Liver (tissue), 7 donors: ENCODE measurements at regions not wholly inside any gene's neighbourhood (a gene's known extent, or its start where the extent isn't known, plus 50 kb on each side); places are given as distances from the start of the nearest gene placed in this dataset.

ENCODE experiments used
- DNase-seq: peaks from one replicate; pipeline ENCODE4 v3.0.0-alpha.2; 2017; ENCODE audit warnings: low spot score
- H3K27ac ChIP-seq, 2 donors: one replicate each; pipeline ENCODE4 v1.7.0; 2013; ENCODE audit warnings: inconsistent platforms in 2 of 2, low read length in 2 of 2, control low read depth in 1 of 2, low read depth in 1 of 2, mild to moderate bottlenecking in 1 of 2
- H3K27me3 ChIP-seq, 4 donors: one replicate each; pipeline versions ENCODE4 v1.6.1 to v1.7.0; 2013; ENCODE audit warnings: low read length in 3 of 4, inconsistent platforms in 1 of 4, mild to moderate bottlenecking in 1 of 4, moderate library complexity in 1 of 4; ENCODE audit not compliant: control insufficient read depth in 4 of 4, insufficient read depth in 4 of 4
- H3K36me3 ChIP-seq, 4 donors: one replicate each; pipeline versions ENCODE4 v1.6.1 to v1.7.0; 2013; ENCODE audit warnings: low read length in 3 of 4, mild to moderate bottlenecking in 3 of 4, low read depth in 1 of 4, moderate library complexity in 1 of 4; ENCODE audit not compliant: control insufficient read depth in 4 of 4, insufficient read depth in 3 of 4
- H3K4me1 ChIP-seq, 4 donors: one replicate each; pipeline versions ENCODE4 v1.6.1 to v1.7.0; 2013; ENCODE audit warnings: low read length in 3 of 4, mild to moderate bottlenecking in 3 of 4, moderate library complexity in 1 of 4; ENCODE audit not compliant: control insufficient read depth in 4 of 4, insufficient read depth in 4 of 4
- H3K4me3 ChIP-seq, 3 donors: one replicate each; pipeline versions ENCODE4 v1.6.1 to v1.7.0; 2013; ENCODE audit warnings: low read length in 3 of 3, control low read depth in 1 of 3, low read depth in 1 of 3, mild to moderate bottlenecking in 1 of 3
- H3K9ac ChIP-seq, 2 donors: one replicate each; pipeline ENCODE4 v1.7.0; 2013; ENCODE audit warnings: low read length in 2 of 2, mild to moderate bottlenecking in 2 of 2, moderate library complexity in 2 of 2, control low read depth in 1 of 2, low read depth in 1 of 2
- H3K9me3 ChIP-seq, 4 donors: one replicate each; pipeline versions ENCODE4 v1.6.1 to v1.7.0; 2013; ENCODE audit warnings: low read length in 3 of 4; ENCODE audit not compliant: control insufficient read depth in 4 of 4
- EGR1 ChIP-seq, 2 donors: IDR thresholded peaks; 2 replicates each; pipeline ENCODE4 v1.6.1; 2016 to 2018; ENCODE audit warnings: antibody characterized with exemption in 2 of 2, low read depth in 2 of 2
- FOXA1 ChIP-seq: IDR thresholded peaks from 2 replicates; pipeline ENCODE4 v1.6.1; 2016; ENCODE audit warnings: antibody characterized with exemption
- FOXA2 ChIP-seq: IDR thresholded peaks from 2 replicates; pipeline ENCODE4 v1.6.1; 2016; ENCODE audit warnings: antibody characterized with exemption
- GABPA ChIP-seq, 2 donors: IDR thresholded peaks in 1 of 2; conservative IDR thresholded peaks in 1 of 2; 2 replicates each; pipeline ENCODE4 v1.6.1; 2016; ENCODE audit warnings: antibody characterized with exemption in 2 of 2, mild to moderate bottlenecking in 1 of 2, moderate library complexity in 1 of 2
- HNF4A ChIP-seq, 2 donors: conservative IDR thresholded peaks; 2 replicates each; pipeline ENCODE4 v1.6.1; 2016; ENCODE audit warnings: antibody characterized with exemption in 2 of 2, mild to moderate bottlenecking in 2 of 2
- HNF4G ChIP-seq: IDR thresholded peaks from 2 replicates; pipeline ENCODE4 v1.6.1; 2016; ENCODE audit warnings: antibody characterized with exemption
- JUND ChIP-seq, 2 donors: IDR thresholded peaks; 2 replicates each; pipeline ENCODE4 v1.6.1; 2016; ENCODE audit warnings: antibody characterized with exemption in 2 of 2
- NR2F2 ChIP-seq: IDR thresholded peaks from 2 replicates; pipeline ENCODE4 v1.6.1; 2016; ENCODE audit warnings: antibody characterized with exemption
- RAD21 ChIP-seq, 2 donors: IDR thresholded peaks; 2 replicates each; pipeline ENCODE4 v1.6.1; 2016; ENCODE audit warnings: antibody characterized with exemption in 2 of 2, mild to moderate bottlenecking in 2 of 2
- RXRA ChIP-seq, 2 donors: IDR thresholded peaks; 2 replicates each; pipeline ENCODE4 v1.6.1; 2017 to 2018; ENCODE audit warnings: antibody characterized with exemption in 2 of 2, mild to moderate bottlenecking in 1 of 2
- SP1 ChIP-seq: IDR thresholded peaks from 2 replicates; pipeline ENCODE4 v1.6.1; 2018; ENCODE audit warnings: antibody characterized with exemption, mild to moderate bottlenecking
- TAF1 ChIP-seq: conservative IDR thresholded peaks from 2 replicates; pipeline ENCODE4 v1.6.1; 2016; ENCODE audit warnings: antibody characterized with exemption, mild to moderate bottlenecking
- YY1 ChIP-seq: IDR thresholded peaks from 2 replicates; pipeline ENCODE4 v1.6.1; 2016; ENCODE audit warnings: antibody characterized with exemption, mild to moderate bottlenecking
- TF ChIP-seq, protein P1 (sequence below): IDR thresholded peaks from 2 replicates; pipeline ENCODE4 v1.6.1; 2016; ENCODE audit warnings: antibody characterized with exemption
- TF ChIP-seq, protein P2 (sequence below): IDR thresholded peaks from 2 replicates; pipeline ENCODE4 v1.6.1; 2016; ENCODE audit warnings: antibody characterized with exemption
- TF ChIP-seq, protein P3 (sequence below): IDR thresholded peaks from 2 replicates; pipeline ENCODE4 v1.6.1; 2016; ENCODE audit warnings: antibody characterized with exemption, mild to moderate bottlenecking
- TF ChIP-seq, protein P4 (sequence below): IDR thresholded peaks from 2 replicates; pipeline ENCODE4 v1.6.1; 2016; ENCODE audit warnings: antibody characterized with exemption
- TF ChIP-seq, protein P5 (sequence below): fragments of 150-350 bp; IDR thresholded peaks from 2 replicates; pipeline ENCODE4 v1.5.1; 2017; ENCODE audit warnings: improper control_type of control experiment, low read depth, low read length; ENCODE audit not compliant: missing input control
- donor health status: healthy.
- donor health status: healthy.
- donor health status: healthy.
- donor health status: healthy.

- Histone ChIP-seq H3K27me3 (peaks cover 0 to 4% (median 0%) of the 10 kb centered on the region in 4 donors), H3K4me3 (no peak overlapping the region), H3K36me3 (no peaks in the 10 kb centered on the region), H3K27ac (no peak overlapping the region), H3K9ac (no peak overlapping the region), H3K4me1 (no peaks in the 10 kb centered on the region), H3K9me3 (no peaks in the 10 kb centered on the region)
- TF ChIP-seq GABPA (IDR thresholded peaks at IDR 0.05 in 1 of 2, conservative IDR thresholded peaks at IDR 0.05 in 1 of 2) (no peak), YY1 (no peak), EGR1 (IDR thresholded peaks at IDR 0.05; ENCODE audit: low read depth in 2 of 2) (no peak), FOXA2 (no peak), SP1 (no peak), JUND (IDR thresholded peaks at IDR 0.05) (no peak), NR2F2 (no peak), TAF1 (no peak), FOXA1 (no peak), HNF4G (no peak), RXRA (IDR thresholded peaks at IDR 0.05) (no peak), HNF4A (conservative IDR thresholded peaks at IDR 0.05) (no peak), RAD21 (IDR thresholded peaks at IDR 0.05) (no peak)
- TF ChIP-seq, protein P1, sequence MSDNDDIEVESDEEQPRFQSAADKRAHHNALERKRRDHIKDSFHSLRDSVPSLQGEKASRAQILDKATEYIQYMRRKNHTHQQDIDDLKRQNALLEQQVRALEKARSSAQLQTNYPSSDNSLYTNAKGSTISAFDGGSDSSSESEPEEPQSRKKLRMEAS: no peak
- TF ChIP-seq, protein P2, sequence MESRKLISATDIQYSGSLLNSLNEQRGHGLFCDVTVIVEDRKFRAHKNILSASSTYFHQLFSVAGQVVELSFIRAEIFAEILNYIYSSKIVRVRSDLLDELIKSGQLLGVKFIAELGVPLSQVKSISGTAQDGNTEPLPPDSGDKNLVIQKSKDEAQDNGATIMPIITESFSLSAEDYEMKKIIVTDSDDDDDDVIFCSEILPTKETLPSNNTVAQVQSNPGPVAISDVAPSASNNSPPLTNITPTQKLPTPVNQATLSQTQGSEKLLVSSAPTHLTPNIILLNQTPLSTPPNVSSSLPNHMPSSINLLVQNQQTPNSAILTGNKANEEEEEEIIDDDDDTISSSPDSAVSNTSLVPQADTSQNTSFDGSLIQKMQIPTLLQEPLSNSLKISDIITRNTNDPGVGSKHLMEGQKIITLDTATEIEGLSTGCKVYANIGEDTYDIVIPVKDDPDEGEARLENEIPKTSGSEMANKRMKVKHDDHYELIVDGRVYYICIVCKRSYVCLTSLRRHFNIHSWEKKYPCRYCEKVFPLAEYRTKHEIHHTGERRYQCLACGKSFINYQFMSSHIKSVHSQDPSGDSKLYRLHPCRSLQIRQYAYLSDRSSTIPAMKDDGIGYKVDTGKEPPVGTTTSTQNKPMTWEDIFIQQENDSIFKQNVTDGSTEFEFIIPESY: no peak
- TF ChIP-seq, protein P3, sequence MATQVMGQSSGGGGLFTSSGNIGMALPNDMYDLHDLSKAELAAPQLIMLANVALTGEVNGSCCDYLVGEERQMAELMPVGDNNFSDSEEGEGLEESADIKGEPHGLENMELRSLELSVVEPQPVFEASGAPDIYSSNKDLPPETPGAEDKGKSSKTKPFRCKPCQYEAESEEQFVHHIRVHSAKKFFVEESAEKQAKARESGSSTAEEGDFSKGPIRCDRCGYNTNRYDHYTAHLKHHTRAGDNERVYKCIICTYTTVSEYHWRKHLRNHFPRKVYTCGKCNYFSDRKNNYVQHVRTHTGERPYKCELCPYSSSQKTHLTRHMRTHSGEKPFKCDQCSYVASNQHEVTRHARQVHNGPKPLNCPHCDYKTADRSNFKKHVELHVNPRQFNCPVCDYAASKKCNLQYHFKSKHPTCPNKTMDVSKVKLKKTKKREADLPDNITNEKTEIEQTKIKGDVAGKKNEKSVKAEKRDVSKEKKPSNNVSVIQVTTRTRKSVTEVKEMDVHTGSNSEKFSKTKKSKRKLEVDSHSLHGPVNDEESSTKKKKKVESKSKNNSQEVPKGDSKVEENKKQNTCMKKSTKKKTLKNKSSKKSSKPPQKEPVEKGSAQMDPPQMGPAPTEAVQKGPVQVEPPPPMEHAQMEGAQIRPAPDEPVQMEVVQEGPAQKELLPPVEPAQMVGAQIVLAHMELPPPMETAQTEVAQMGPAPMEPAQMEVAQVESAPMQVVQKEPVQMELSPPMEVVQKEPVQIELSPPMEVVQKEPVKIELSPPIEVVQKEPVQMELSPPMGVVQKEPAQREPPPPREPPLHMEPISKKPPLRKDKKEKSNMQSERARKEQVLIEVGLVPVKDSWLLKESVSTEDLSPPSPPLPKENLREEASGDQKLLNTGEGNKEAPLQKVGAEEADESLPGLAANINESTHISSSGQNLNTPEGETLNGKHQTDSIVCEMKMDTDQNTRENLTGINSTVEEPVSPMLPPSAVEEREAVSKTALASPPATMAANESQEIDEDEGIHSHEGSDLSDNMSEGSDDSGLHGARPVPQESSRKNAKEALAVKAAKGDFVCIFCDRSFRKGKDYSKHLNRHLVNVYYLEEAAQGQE: no peak
- TF ChIP-seq, protein P4, sequence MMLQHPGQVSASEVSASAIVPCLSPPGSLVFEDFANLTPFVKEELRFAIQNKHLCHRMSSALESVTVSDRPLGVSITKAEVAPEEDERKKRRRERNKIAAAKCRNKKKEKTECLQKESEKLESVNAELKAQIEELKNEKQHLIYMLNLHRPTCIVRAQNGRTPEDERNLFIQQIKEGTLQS: no peak
- TF ChIP-seq, protein P5, sequence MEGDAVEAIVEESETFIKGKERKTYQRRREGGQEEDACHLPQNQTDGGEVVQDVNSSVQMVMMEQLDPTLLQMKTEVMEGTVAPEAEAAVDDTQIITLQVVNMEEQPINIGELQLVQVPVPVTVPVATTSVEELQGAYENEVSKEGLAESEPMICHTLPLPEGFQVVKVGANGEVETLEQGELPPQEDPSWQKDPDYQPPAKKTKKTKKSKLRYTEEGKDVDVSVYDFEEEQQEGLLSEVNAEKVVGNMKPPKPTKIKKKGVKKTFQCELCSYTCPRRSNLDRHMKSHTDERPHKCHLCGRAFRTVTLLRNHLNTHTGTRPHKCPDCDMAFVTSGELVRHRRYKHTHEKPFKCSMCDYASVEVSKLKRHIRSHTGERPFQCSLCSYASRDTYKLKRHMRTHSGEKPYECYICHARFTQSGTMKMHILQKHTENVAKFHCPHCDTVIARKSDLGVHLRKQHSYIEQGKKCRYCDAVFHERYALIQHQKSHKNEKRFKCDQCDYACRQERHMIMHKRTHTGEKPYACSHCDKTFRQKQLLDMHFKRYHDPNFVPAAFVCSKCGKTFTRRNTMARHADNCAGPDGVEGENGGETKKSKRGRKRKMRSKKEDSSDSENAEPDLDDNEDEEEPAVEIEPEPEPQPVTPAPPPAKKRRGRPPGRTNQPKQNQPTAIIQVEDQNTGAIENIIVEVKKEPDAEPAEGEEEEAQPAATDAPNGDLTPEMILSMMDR: no peak
- no peak for DNase-seq
Observed at GRCh38 chr2:67158718-67159117, 238.4 kb upstream of the ETAA1 start.
